Panc1 (cell line): ENCODE measurements at regions not wholly inside any gene's neighbourhood (a gene's known extent, or its start where the extent isn't known, plus 50 kb on each side); places are given as distances from the start of the nearest gene placed in this dataset.

Experiments used
- ATAC-seq: fragments of 200-7000 bp; cut with Tn5 transposase; 2 replicates; pipeline ENCODE4 v1.9.1; 2020; ENCODE audit warnings: mild to moderate bottlenecking, moderate library complexity
- BruUV-seq: library from RNA; stranded (reverse); fragments of 400-500 nt; replicated peaks from 2 replicates; lab custom pipeline; 2021; lab: Mats Ljungman, UMichigan
- CTCF ChIA-PET: fragments of 300-600 bp; sonication (Branson Sonifier 250); formaldehyde crosslinking; loops from one replicate; lab custom pipeline; 2022; ENCODE audit warnings: antibody characterized with exemption; lab: Charles Lee
- POLR2A ChIA-PET: fragments of 300-600 bp; sonication (Branson Sonifier 250); formaldehyde crosslinking; loops from one replicate; lab custom pipeline; 2022; ENCODE audit warnings: antibody characterized with exemption; lab: Charles Lee
- DNase-seq: peaks from one replicate; pipeline ENCODE4 v3.0.0-alpha.2; 2010; ENCODE audit warnings: low read depth, low spot score
- H3K27ac ChIP-seq: 2 replicates; pipeline ENCODE4 v1.5.1; 2011; ENCODE audit warnings: mild to moderate bottlenecking, low read length, inconsistent platforms
- H3K27me3 ChIP-seq: fragments of 200-500 bp; sonication (Bioruptor generic); 2 replicates; pipeline ENCODE4 v1.6.0; 2014; ENCODE audit warnings: low read length, inconsistent platforms; ENCODE audit not compliant: control insufficient read depth, insufficient read depth
- H3K36me3 ChIP-seq: fragments of 200-500 bp; sonication (Bioruptor generic); 2 replicates; pipeline ENCODE4 v1.5.1; 2014; ENCODE audit warnings: inconsistent platforms, mild to moderate bottlenecking, low read length, moderate library complexity; ENCODE audit not compliant: control insufficient read depth, insufficient read depth
- H3K4me1 ChIP-seq: 2 replicates; pipeline ENCODE4 v1.5.1; 2011; ENCODE audit warnings: inconsistent platforms, mild to moderate bottlenecking, low read length, moderate library complexity; ENCODE audit not compliant: control insufficient read depth, insufficient read depth
- H3K4me3 ChIP-seq, 2 experiments: 2 replicates each; pipeline ENCODE4 v1.5.1; 2011 to 2012; ENCODE audit warnings: low read depth in 2 of 2, low read length in 2 of 2, mild to moderate bottlenecking in 2 of 2, inconsistent platforms in 1 of 2, moderate library complexity in 1 of 2
- H3K9me3 ChIP-seq: fragments of 200-500 bp; sonication (Bioruptor generic); 2 replicates; pipeline ENCODE4 v1.5.1; 2014; ENCODE audit warnings: low read depth, mild to moderate bottlenecking, inconsistent platforms, low read length, moderate library complexity; ENCODE audit not compliant: control insufficient read depth, insufficient read depth
- CTCF ChIP-seq: fragments of 450-650 bp; IDR thresholded peaks from 2 replicates; pipeline ENCODE4 v1.5.1; 2017; ENCODE audit warnings: mild to moderate bottlenecking
- POLR2AphosphoS5 ChIP-seq: IDR thresholded peaks from 2 replicates; pipeline ENCODE4 v1.6.1; 2012; ENCODE audit warnings: mild to moderate bottlenecking, low read depth, low read length, moderate library complexity
- REST ChIP-seq, 2 experiments: IDR thresholded peaks; 2 replicates each; pipeline ENCODE4 v1.6.1; 2011 to 2012; ENCODE audit warnings: low read depth in 2 of 2, control low read depth in 1 of 2, low read length in 1 of 2, mild to moderate bottlenecking in 1 of 2, moderate library complexity in 1 of 2; ENCODE audit not compliant: insufficient read depth in 1 of 2
- SIN3A ChIP-seq: IDR thresholded peaks from 2 replicates; pipeline ENCODE4 v1.6.1; 2012; ENCODE audit warnings: low read depth, mild to moderate bottlenecking, low read length, moderate library complexity, borderline replicate concordance; ENCODE audit not compliant: insufficient read depth
- TCF7L2 ChIP-seq: IDR thresholded peaks from 2 replicates; pipeline ENCODE4 v1.6.1; 2011; ENCODE audit warnings: mild to moderate bottlenecking, low read depth, low read length, inconsistent platforms
- in situ Hi-C: cut with HindIII; loops from 2 replicates; pipeline ENCODE4 v1.10.0; 2016; ENCODE audit warnings: low sequenced_read_pairs, low pct_unique_long_range_greater_than_20kb
- intact Hi-C: fragments of 100-400 bp; cut with micrococcal nuclease; formaldehyde crosslinking; loops from one replicate; pipeline ENCODE4 v1.10.0; 2022; ENCODE audit not compliant: unreplicated experiment

GRCh38 chr17:5869041-5869745, 201.0 kb upstream of the WSCD1 start:
- no peak overlapping the region for H3K27ac ChIP-seq
- intact Hi-C loops: no loop called here
- no peaks in the 10 kb centered on the region; the same call in 1 of the 2 replicates for H3K27me3 ChIP-seq
- in situ Hi-C loops: no loop called here
- H3K4me3 ChIP-seq: no peak overlapping the region
- no peak for ATAC-seq
- no peaks in the 10 kb centered on the region for H3K36me3 ChIP-seq
- no peak for DNase-seq
- TF ChIP-seq CTCF: no peak
- TF ChIP-seq REST (IDR thresholded peaks at IDR 0.05; ENCODE audit: insufficient read depth in 1 of 2, low read depth in 2 of 2, low read length in 1 of 2): no peak
- no peak for TF ChIP-seq TCF7L2
- no peak for TF ChIP-seq POLR2AphosphoS5
- no peak for TF ChIP-seq SIN3A
- ChIA-PET CTCF (no interaction called here), POLR2A (no interaction called here)
- no peaks in the 10 kb centered on the region for H3K4me1 ChIP-seq
- H3K9me3 ChIP-seq: no peaks in the 10 kb centered on the region
- no TSS peak for BruUV-seq

- CTCF ChIA-PET: no interaction called here
- ATAC-seq (no peak), DNase-seq (no peak)
- Histone ChIP-seq H3K36me3 (no peaks in the 10 kb centered on the region), H3K9me3 (no peaks in the 10 kb centered on the region), H3K4me3 (no peak overlapping the region), H3K27me3 (no peaks in the 10 kb centered on the region; the same call in 1 of the 2 replicates), H3K4me1 (no peaks in the 10 kb centered on the region), H3K27ac (no peak overlapping the region)
- in situ Hi-C loops: no loop called here
- POLR2A ChIA-PET: no interaction called here
- intact Hi-C loops: no loop called here
- TF ChIP-seq REST (IDR thresholded peaks at IDR 0.05; ENCODE audit: insufficient read depth in 1 of 2, low read depth in 2 of 2, low read length in 1 of 2): no peak
- TF ChIP-seq TCF7L2: no peak
- TF ChIP-seq POLR2AphosphoS5: no peak
- no peak for TF ChIP-seq SIN3A
- TF ChIP-seq CTCF: no peak
- BruUV-seq: no TSS peak
Measured at GRCh38 chr17:5870231-5870953, 199.8 kb upstream of the WSCD1 start.
